HUES6 (cell line): ENCODE measurements at regions not wholly inside any gene's neighbourhood (a gene's known extent, or its start where the extent isn't known, plus 50 kb on each side); places are given as distances from the start of the nearest gene placed in this dataset.

ENCODE experiments used
- H3K27ac ChIP-seq: 2 replicates; pipeline ENCODE4 v1.7.0; 2013; ENCODE audit warnings: low read depth, mild to moderate bottlenecking, low read length, inconsistent platforms
- H3K27me3 ChIP-seq: 2 replicates; pipeline ENCODE4 v1.6.1; 2013; ENCODE audit warnings: low read length; ENCODE audit not compliant: control insufficient read depth, insufficient read depth
- H3K36me3 ChIP-seq: 2 replicates; pipeline ENCODE4 v1.6.1; 2013; ENCODE audit warnings: low read length; ENCODE audit not compliant: control insufficient read depth, insufficient read depth
- H3K4me1 ChIP-seq: 2 replicates; pipeline ENCODE4 v1.6.1; 2013; ENCODE audit warnings: low read length; ENCODE audit not compliant: control insufficient read depth, insufficient read depth
- H3K4me3 ChIP-seq: 2 replicates; pipeline ENCODE4 v1.5.1; 2013; ENCODE audit warnings: low read depth, low read length
- H3K9ac ChIP-seq: one replicate; pipeline ENCODE4 v1.6.1; 2013; ENCODE audit warnings: mild to moderate bottlenecking, low read length
- H3K9me3 ChIP-seq: 2 replicates; pipeline ENCODE4 v1.6.1; 2013; ENCODE audit warnings: low read depth, low read length; ENCODE audit not compliant: control insufficient read depth, insufficient read depth

DNA sequence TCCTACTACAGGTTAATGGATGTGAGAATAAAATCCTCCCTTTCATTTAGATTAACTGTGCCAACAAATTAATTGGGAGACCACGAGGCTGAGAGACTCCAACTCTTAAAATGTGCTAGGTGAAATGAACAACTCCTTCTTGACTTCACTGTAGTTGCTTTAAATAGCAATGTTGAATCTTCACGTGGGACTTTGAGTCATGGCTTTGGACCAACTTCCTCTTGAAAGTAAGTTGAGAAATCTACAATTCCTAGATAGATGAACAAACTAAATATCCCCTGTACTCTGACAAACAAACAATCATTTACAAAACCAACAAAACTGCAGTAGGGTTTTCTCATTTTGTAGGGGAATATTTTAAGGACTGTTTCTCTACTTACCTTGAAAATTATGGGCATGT is 291.9 kb upstream of the SPRED2 start:
- H3K27me3 ChIP-seq, result no peaks in the 10 kb centered on the region

DNA sequence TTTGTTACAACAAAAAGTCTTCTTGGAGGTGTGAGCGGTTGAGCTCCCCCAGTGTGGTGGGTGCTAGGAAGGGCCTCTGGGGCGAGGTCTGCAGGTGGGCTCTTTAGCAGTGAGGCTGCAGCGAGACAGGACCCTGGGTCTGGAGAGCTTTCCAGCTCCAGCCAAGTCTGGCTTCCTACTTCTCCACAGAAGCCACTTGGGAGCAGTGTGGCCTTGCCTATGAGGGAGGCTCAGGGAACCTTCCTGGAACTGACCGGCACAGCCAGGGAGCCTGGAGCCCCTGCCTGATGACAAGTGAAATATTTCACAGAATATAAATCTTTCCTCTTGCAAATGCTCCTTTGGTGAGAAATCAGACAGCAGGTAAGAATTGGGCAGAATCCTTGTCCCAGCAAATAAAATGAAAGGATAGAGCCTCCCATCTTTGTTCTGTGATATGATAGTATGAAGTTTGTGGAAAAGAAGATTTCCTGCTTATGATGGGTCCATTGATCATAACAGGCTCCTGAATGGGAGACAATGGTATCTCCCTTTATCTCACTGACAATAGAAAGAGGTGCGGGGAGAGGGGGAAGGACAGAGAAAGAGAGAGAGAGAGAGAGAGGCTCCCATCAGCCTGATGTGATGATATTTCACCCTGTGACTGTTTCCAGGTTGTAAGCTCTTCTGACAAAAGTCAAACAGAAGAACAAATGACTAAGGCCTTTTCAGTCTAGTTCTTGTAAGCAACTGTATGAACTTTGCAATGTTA is 289.8 kb upstream of the SPRED2 start:
- no peak overlapping the region for H3K9ac ChIP-seq
- H3K27me3 ChIP-seq, result no peaks in the 10 kb centered on the region
- no peaks in the 10 kb centered on the region for H3K36me3 ChIP-seq

More for the DNA sequence above, 291.9 kb upstream of the SPRED2 start:
- Histone ChIP-seq H3K9ac (no peak overlapping the region), H3K4me1 (peaks cover 7% of the 10 kb centered on the region; the same call in 1 of the 2 replicates), H3K4me3 (no peak overlapping the region), H3K27ac (no peak overlapping the region), H3K9me3 (no peaks in the 10 kb centered on the region), H3K36me3 (no peaks in the 10 kb centered on the region)

DNA sequence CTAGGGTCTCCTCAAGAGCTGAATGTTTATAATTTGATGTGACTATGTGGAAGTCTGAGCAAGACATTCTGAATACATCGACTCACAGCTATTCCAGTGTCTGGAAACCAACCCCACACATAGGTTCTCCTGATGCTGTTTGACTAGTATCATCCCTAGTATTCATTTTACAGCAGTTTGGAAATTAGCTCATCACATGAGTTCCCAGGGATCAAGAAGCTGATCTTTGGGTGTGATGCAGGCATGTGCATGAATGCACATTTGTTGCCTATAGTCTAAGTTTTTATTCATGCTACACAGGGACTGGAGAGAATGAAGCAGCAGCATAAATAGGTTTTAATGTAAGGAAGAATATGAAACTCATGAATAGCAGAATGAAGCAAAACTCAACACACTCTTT is 284.3 kb upstream of the SPRED2 start:
- Histone ChIP-seq H3K27me3 (no peaks in the 10 kb centered on the region), H3K9ac (no peak overlapping the region), H3K9me3 (no peaks in the 10 kb centered on the region), H3K36me3 (no peaks in the 10 kb centered on the region), H3K4me1 (no peaks in the 10 kb centered on the region), H3K27ac (no peak overlapping the region), H3K4me3 (no peak overlapping the region)

More for the DNA sequence above, 289.8 kb upstream of the SPRED2 start:
- Histone ChIP-seq H3K4me3 (no peak overlapping the region), H3K4me1 (peaks cover 7% of the 10 kb centered on the region; the same call in 1 of the 2 replicates), H3K27ac (no peak overlapping the region), H3K9me3 (no peaks in the 10 kb centered on the region)

DNA sequence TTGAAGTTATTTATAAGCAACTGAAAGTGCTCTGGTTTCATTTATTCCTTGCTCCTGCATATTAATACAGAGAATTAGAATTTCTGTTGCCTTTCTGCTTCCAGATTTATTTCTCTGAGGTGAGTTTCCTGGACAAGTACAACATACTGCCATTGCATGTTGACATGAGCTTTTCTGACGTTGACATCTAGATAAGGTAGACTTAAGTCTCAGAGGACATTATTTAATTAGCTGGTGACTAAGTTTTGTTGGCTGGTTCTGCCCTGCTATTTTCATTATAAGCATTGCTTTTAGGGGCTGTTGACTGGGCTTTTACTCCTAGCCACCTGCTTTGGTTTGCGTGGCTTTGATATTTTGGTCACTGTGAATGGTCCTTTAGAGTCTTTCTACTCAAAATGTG is 282.9 kb upstream of the SPRED2 start:
- no peaks in the 10 kb centered on the region for H3K27me3 ChIP-seq
- H3K27ac ChIP-seq, result no peak overlapping the region
- no peaks in the 10 kb centered on the region for H3K9me3 ChIP-seq
- no peak overlapping the region for H3K9ac ChIP-seq
- no peaks in the 10 kb centered on the region for H3K4me1 ChIP-seq
- H3K36me3 ChIP-seq, result no peaks in the 10 kb centered on the region
- no peak overlapping the region for H3K4me3 ChIP-seq

DNA sequence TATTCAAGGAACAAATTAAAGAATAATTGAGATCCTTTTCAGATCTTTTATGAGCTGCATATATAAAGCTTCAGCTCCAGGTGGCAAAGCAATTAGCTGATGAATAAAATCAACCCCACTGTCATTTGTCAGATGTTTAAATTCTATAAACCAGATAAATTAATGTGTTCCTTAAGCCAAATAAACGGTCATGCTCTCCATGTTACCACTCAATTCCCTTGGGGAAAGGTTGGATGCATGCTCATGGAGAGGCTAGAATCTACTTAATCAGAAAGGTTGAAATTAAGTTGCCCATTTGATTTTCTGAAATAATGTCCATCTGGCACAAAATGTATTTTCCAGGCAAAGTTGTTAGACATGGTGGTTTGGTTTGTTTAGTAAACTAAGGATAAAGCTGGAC is 282.5 kb upstream of the SPRED2 start:
- Histone ChIP-seq H3K27me3 (no peaks in the 10 kb centered on the region), H3K36me3 (no peaks in the 10 kb centered on the region), H3K9ac (no peak overlapping the region), H3K4me3 (no peak overlapping the region), H3K9me3 (no peaks in the 10 kb centered on the region), H3K27ac (no peak overlapping the region), H3K4me1 (no peaks in the 10 kb centered on the region)

DNA sequence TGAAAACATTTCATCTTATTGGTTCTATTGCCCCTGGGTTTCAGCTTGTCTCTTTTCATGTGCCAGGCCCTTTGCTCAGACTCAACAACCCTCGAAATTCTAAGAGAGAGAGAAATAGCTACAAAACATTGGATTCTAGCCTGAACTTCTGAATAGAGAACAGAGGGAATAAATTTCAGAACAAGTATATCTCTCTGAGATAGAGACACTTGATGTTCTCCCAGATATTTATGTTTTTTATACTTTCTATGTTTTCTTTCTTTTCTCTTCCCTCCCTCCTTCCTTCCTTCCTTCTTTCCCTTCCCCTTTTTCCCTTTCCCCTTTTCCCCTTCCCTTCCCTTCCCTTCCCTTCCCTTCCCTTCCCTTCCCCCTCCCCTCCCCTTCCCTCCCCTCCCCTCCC is 279.5 kb upstream of the SPRED2 start:
- no peaks in the 10 kb centered on the region for H3K27me3 ChIP-seq
- no peak overlapping the region for H3K9ac ChIP-seq
- H3K9me3 ChIP-seq, result no peaks in the 10 kb centered on the region
- no peak overlapping the region for H3K27ac ChIP-seq
- H3K4me1 ChIP-seq, result no peaks in the 10 kb centered on the region
- H3K4me3 ChIP-seq, result no peak overlapping the region
- H3K36me3 ChIP-seq, result no peaks in the 10 kb centered on the region

DNA sequence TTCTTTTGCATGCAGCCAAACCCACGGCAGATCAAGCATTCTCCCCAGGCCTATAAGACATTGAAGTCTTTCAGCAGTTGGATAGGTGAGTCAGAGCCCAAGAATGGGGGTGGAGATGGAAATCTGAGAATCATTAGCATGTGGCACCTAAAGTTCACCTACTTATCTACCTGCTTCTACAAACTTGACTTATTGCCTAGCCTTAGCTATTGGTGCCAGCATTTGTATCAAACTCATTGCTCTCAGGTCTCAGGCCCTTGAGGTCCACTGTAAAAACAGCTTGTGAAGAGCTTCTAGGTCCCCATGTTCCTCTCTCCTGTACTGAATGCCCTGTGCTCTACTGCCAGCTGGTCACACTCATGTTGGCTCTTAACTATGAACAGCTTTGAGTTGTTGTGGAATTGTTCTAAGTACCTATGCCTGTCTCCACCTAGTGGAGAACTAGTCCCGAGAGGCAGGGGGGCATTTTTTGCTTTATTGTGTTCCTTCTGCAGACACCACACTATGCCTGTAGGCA is 278.4 kb upstream of the SPRED2 start:
- H3K9me3 ChIP-seq, result no peaks in the 10 kb centered on the region
- H3K4me1 ChIP-seq, result no peaks in the 10 kb centered on the region
- no peaks in the 10 kb centered on the region for H3K36me3 ChIP-seq

DNA sequence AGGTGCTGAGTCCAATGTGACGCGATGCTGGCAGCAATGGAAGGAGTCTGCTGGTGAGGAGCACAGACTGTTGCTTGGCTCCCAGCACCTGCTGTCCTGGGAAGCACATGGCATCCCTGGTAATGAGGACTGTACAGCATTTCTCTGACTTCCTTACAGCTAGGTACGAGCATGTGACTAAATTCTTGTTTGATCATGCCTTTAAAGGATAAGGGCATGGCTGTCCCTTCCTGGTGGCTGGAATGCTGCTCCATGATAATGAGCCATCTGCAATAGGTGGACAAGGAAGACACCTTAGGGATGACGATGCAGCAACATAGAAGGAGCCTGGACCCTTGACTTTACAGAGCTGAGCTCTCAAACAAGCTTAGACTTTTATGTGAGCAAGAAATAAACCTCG is 278.0 kb upstream of the SPRED2 start:
- no peaks in the 10 kb centered on the region for H3K9me3 ChIP-seq
- no peaks in the 10 kb centered on the region for H3K27me3 ChIP-seq
- no peaks in the 10 kb centered on the region for H3K4me1 ChIP-seq
- H3K4me3 ChIP-seq, result no peak overlapping the region
- H3K9ac ChIP-seq, result no peak overlapping the region
- H3K36me3 ChIP-seq, result no peaks in the 10 kb centered on the region
- no peak overlapping the region for H3K27ac ChIP-seq

More for the DNA sequence above, 278.4 kb upstream of the SPRED2 start:
- Histone ChIP-seq H3K4me3 (no peak overlapping the region), H3K27me3 (no peaks in the 10 kb centered on the region), H3K9ac (no peak overlapping the region), H3K27ac (no peak overlapping the region)

DNA sequence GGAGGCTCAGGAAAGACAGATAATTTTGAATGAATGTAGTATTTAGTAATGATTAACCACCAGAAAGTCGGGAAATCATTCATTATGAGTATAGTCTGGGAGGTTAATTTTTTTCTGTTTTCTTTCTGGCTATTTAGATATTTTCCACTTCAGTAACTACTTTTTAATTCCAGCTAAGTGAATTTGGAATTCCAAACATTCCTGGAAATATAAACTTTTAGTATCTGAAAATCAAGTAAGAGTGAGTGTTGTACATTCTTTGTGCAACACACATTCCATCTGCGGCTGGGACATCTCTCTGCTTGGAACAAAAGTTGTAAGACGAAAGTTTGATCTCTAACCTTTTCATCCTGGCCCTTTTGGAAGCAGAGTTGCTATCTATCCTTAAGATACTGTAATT is 275.7 kb upstream of the SPRED2 start:
- Histone ChIP-seq H3K27ac (no peak overlapping the region), H3K9ac (no peak overlapping the region), H3K36me3 (no peaks in the 10 kb centered on the region), H3K4me1 (no peaks in the 10 kb centered on the region), H3K9me3 (no peaks in the 10 kb centered on the region), H3K27me3 (no peaks in the 10 kb centered on the region), H3K4me3 (no peak overlapping the region)

DNA sequence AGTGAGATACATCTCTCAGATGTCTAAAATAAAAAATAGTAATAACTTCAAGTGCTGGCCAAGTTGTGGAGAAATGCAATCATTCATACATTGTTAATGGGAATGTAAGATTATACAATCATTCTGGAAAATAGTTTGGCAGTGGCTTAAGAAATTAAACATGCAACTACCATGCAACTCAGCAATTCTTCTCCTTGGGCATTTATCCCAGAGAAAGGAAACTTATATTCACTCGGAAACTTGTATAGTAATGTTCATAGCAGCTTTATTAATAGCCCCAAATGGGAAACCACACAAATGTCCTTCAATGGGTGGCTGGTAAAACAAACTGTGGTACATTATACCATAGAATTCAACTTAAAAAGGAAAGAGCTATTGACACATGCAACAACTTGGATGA is 274.0 kb upstream of the SPRED2 start:
- no peak overlapping the region for H3K27ac ChIP-seq
- no peaks in the 10 kb centered on the region for H3K36me3 ChIP-seq
- no peaks in the 10 kb centered on the region for H3K9me3 ChIP-seq
- H3K4me3 ChIP-seq, result no peak overlapping the region
- H3K27me3 ChIP-seq, result no peaks in the 10 kb centered on the region
- no peaks in the 10 kb centered on the region for H3K4me1 ChIP-seq
- no peak overlapping the region for H3K9ac ChIP-seq

DNA sequence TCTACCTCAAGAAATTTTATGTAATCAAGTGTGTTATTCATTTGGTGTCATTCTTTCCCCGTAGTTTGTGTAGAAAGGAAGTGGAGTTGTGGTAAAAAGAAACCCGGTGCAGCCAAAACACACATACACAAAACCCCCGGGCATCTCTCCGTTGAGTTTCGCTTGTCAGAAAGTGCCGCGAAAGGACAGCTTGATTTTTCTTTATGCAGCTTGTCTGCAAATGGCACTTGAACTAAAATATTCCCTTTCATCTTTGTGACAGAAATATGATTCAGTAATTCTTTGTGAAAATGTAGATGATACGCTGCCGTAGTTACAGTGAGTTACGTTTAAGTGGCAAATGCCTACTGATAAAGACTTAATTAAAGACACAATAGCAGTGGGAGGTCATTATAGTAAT is 268.8 kb upstream of the SPRED2 start:
- no peak overlapping the region for H3K9ac ChIP-seq
- no peaks in the 10 kb centered on the region for H3K9me3 ChIP-seq
- no peaks in the 10 kb centered on the region for H3K36me3 ChIP-seq
- no peak overlapping the region for H3K27ac ChIP-seq
- H3K4me1 ChIP-seq, result no peaks in the 10 kb centered on the region
- H3K27me3 ChIP-seq, result no peaks in the 10 kb centered on the region
- H3K4me3 ChIP-seq, result no peak overlapping the region
